ENCODE measurements at regions not wholly inside any gene's neighbourhood (a gene's known extent, or its start where the extent isn't known, plus 50 kb on each side); places are given as distances from the start of the nearest gene placed in this dataset.
"Not testable (repeated sequence)": the region's sequence is repeated elsewhere in the genome, so short reads cannot be mapped to it uniquely, and the experiment has no call there.

- Mint-ChIP-seq H3K9me3 (peaks cover 2% of the 10 kb centered on the region), H3K4me1 (ENCODE audit: low read depth) (no peaks in the 10 kb centered on the region), H3K27me3 (ENCODE audit: low read depth) (no peaks in the 10 kb centered on the region), H3K4me3 (no peak overlapping the region), H3K36me3 (ENCODE audit: insufficient read depth) (no peaks in the 10 kb centered on the region)
- ATAC-seq (no peak), DNase-seq (no peak)
Measured at GRCh38 chr10:35797187-35797586, 155.1 kb upstream of the FZD8 start.

GRCh38 chr10:35795131-35795824, 153.2 kb upstream of the FZD8 start:
- no peak for DNase-seq
- no peak for ATAC-seq
- Mint-ChIP-seq H3K27me3 (ENCODE audit: low read depth) (no peaks in the 10 kb centered on the region), H3K36me3 (ENCODE audit: insufficient read depth) (no peaks in the 10 kb centered on the region), H3K4me3 (no peak overlapping the region), H3K4me1 (ENCODE audit: low read depth) (no peaks in the 10 kb centered on the region), H3K9me3 (no peaks in the 10 kb centered on the region)

GRCh38 chr10:35794703-35795102, 152.6 kb upstream of the FZD8 start:
- H3K4me1 Mint-ChIP-seq (ENCODE audit: low read depth): no peaks in the 10 kb centered on the region
- no peaks in the 10 kb centered on the region for H3K27me3 Mint-ChIP-seq (ENCODE audit: low read depth)
- ATAC-seq (no peak), DNase-seq (no peak)
- H3K4me3 Mint-ChIP-seq: no peak overlapping the region
- peaks cover 5% of the 10 kb centered on the region for H3K9me3 Mint-ChIP-seq
- no peaks in the 10 kb centered on the region for H3K36me3 Mint-ChIP-seq (ENCODE audit: insufficient read depth)

GRCh38 chr10:35792291-35792690, 150.2 kb upstream of the FZD8 start:
- Mint-ChIP-seq H3K4me3 (no peak overlapping the region), H3K9me3 (peaks cover 10% of the 10 kb centered on the region), H3K36me3 (ENCODE audit: insufficient read depth) (no peaks in the 10 kb centered on the region), H3K4me1 (ENCODE audit: low read depth) (no peaks in the 10 kb centered on the region), H3K27me3 (ENCODE audit: low read depth) (no peaks in the 10 kb centered on the region)
- ATAC-seq (no peak), DNase-seq (no peak)

GRCh38 chr10:35789996-35790395, 147.9 kb upstream of the FZD8 start:
- DNase-seq (no peak), ATAC-seq (no peak)
- Mint-ChIP-seq H3K9me3 (peaks cover 16% of the 10 kb centered on the region), H3K27me3 (ENCODE audit: low read depth) (no peaks in the 10 kb centered on the region), H3K36me3 (ENCODE audit: insufficient read depth) (no peaks in the 10 kb centered on the region), H3K4me1 (ENCODE audit: low read depth) (no peaks in the 10 kb centered on the region), H3K4me3 (no peak overlapping the region)

GRCh38 chr10:35784751-35785150, 142.7 kb upstream of the FZD8 start:
- Mint-ChIP-seq H3K27me3 (ENCODE audit: low read depth) (peaks cover 5% of the 10 kb centered on the region), H3K4me1 (ENCODE audit: low read depth) (no peaks in the 10 kb centered on the region), H3K36me3 (ENCODE audit: insufficient read depth) (no peaks in the 10 kb centered on the region), H3K4me3 (no peak overlapping the region), H3K9me3 (peaks cover 11% of the 10 kb centered on the region)
- DNase-seq (no peak), ATAC-seq (no peak)

GRCh38 chr10:35783305-35783838, 141.3 kb upstream of the FZD8 start:
- Mint-ChIP-seq H3K9me3 (peaks cover 9% of the 10 kb centered on the region), H3K4me1 (ENCODE audit: low read depth) (no peaks in the 10 kb centered on the region), H3K27me3 (ENCODE audit: low read depth) (peaks cover 5% of the 10 kb centered on the region), H3K4me3 (no peak overlapping the region), H3K36me3 (ENCODE audit: insufficient read depth) (no peaks in the 10 kb centered on the region)
- no peak for ATAC-seq
- no peak for DNase-seq

GRCh38 chr10:35781643-35782035, 139.5 kb upstream of the FZD8 start:
- DNase-seq (no peak), ATAC-seq (no peak)
- H3K9me3 Mint-ChIP-seq: peaks cover 2% of the 10 kb centered on the region
- H3K27me3 Mint-ChIP-seq (ENCODE audit: low read depth): peaks cover 5% of the 10 kb centered on the region
- H3K4me1 Mint-ChIP-seq (ENCODE audit: low read depth): no peaks in the 10 kb centered on the region
- H3K4me3 Mint-ChIP-seq: no peak overlapping the region
- no peaks in the 10 kb centered on the region for H3K36me3 Mint-ChIP-seq (ENCODE audit: insufficient read depth)

- ATAC-seq (no peak), DNase-seq (no peak)
- Mint-ChIP-seq H3K4me1 (ENCODE audit: low read depth) (no peaks in the 10 kb centered on the region), H3K27me3 (ENCODE audit: low read depth) (peaks cover 5% of the 10 kb centered on the region), H3K4me3 (no peak overlapping the region), H3K9me3 (no peaks in the 10 kb centered on the region), H3K36me3 (ENCODE audit: insufficient read depth) (no peaks in the 10 kb centered on the region)
Measured at GRCh38 chr10:35780970-35781642, 139.0 kb upstream of the FZD8 start.

- Mint-ChIP-seq H3K9me3 (no peaks in the 10 kb centered on the region), H3K27me3 (ENCODE audit: low read depth) (peaks cover 5% of the 10 kb centered on the region)
Measured at GRCh38 chr10:35778306-35778705, 136.2 kb upstream of the FZD8 start.

GRCh38 chr10:35776557-35776956, 134.5 kb upstream of the FZD8 start:
- H3K4me3 Mint-ChIP-seq; DNase-seq; ATAC-seq; H3K36me3 Mint-ChIP-seq (ENCODE audit: insufficient read depth); H3K4me1 Mint-ChIP-seq (ENCODE audit: low read depth); H3K9me3 Mint-ChIP-seq; H3K27me3 Mint-ChIP-seq (ENCODE audit: low read depth): not testable (repeated sequence)

More at GRCh38 chr10:35778306-35778705, 136.2 kb upstream of the FZD8 start:
- no peaks in the 10 kb centered on the region for H3K4me1 Mint-ChIP-seq (ENCODE audit: low read depth)
- H3K36me3 Mint-ChIP-seq (ENCODE audit: insufficient read depth): no peaks in the 10 kb centered on the region
- DNase-seq (no peak), ATAC-seq (no peak)
- H3K4me3 Mint-ChIP-seq: no peak overlapping the region

- Mint-ChIP-seq H3K9me3 (no peaks in the 10 kb centered on the region), H3K4me1 (ENCODE audit: low read depth) (no peaks in the 10 kb centered on the region), H3K36me3 (ENCODE audit: insufficient read depth) (no peaks in the 10 kb centered on the region), H3K4me3 (no peak overlapping the region), H3K27me3 (ENCODE audit: low read depth) (no peaks in the 10 kb centered on the region)
- DNase-seq (no peak), ATAC-seq (no peak)
Measured at GRCh38 chr10:35774109-35774508, 132.0 kb upstream of the FZD8 start.

GRCh38 chr10:35770817-35771355, 128.8 kb upstream of the FZD8 start:
- H3K4me1 Mint-ChIP-seq (ENCODE audit: low read depth): no peaks in the 10 kb centered on the region
- DNase-seq (no peak), ATAC-seq (no peak)
- H3K27me3 Mint-ChIP-seq (ENCODE audit: low read depth): no peaks in the 10 kb centered on the region
- no peak overlapping the region for H3K4me3 Mint-ChIP-seq
- H3K9me3 Mint-ChIP-seq: no peaks in the 10 kb centered on the region
- H3K36me3 Mint-ChIP-seq (ENCODE audit: insufficient read depth): no peaks in the 10 kb centered on the region

GRCh38 chr10:35769795-35770194, 127.7 kb upstream of the FZD8 start:
- Mint-ChIP-seq H3K36me3 (ENCODE audit: insufficient read depth) (no peaks in the 10 kb centered on the region), H3K9me3 (no peaks in the 10 kb centered on the region), H3K4me1 (ENCODE audit: low read depth) (no peaks in the 10 kb centered on the region), H3K4me3 (no peak overlapping the region), H3K27me3 (ENCODE audit: low read depth) (no peaks in the 10 kb centered on the region)
- DNase-seq (no peak), ATAC-seq (no peak)

GRCh38 chr10:35768731-35769130, 126.6 kb upstream of the FZD8 start:
- H3K27me3 Mint-ChIP-seq (ENCODE audit: low read depth): no peaks in the 10 kb centered on the region
- no peaks in the 10 kb centered on the region for H3K36me3 Mint-ChIP-seq (ENCODE audit: insufficient read depth)

More at GRCh38 chr10:35768731-35769130, 126.6 kb upstream of the FZD8 start:
- H3K9me3 Mint-ChIP-seq: no peaks in the 10 kb centered on the region
- ATAC-seq (no peak), DNase-seq (no peak)
- H3K4me1 Mint-ChIP-seq (ENCODE audit: low read depth): no peaks in the 10 kb centered on the region
- no peak overlapping the region for H3K4me3 Mint-ChIP-seq
